WTC11 (cell line): ENCODE measurements at regions not wholly inside any gene's neighbourhood (a gene's known extent, or its start where the extent isn't known, plus 50 kb on each side); places are given as distances from the start of the nearest gene placed in this dataset.

Experiments
- ATAC-seq: fragments of 200-7000 bp; cut with Tn5 transposase; 2 replicates; pipeline ENCODE4 v1.10.0; 2021; ENCODE audit warnings: mild to moderate bottlenecking, moderate library complexity
- CTCF ChIA-PET: fragments of 300-600 bp; sonication (Branson Sonifier 250); formaldehyde crosslinking; loops from one replicate; lab custom pipeline; 2021; ENCODE audit warnings: antibody characterized with exemption; lab: Charles Lee
- POLR2A ChIA-PET: fragments of 350-600 bp; sonication (Branson Sonifier 250); formaldehyde crosslinking; loops from one replicate; lab custom pipeline; 2021; ENCODE audit warnings: antibody characterized with exemption; lab: Charles Lee
- DNase-seq: peaks from one replicate; pipeline ENCODE4 v3.0.0; 2021; ENCODE audit warnings: low spot score
- H3K27ac Mint-ChIP-seq: 2 replicates; pipeline ENCODE4 v1.8.0; 2021; ENCODE audit warnings: mixed read lengths
- H3K27me3 Mint-ChIP-seq: 2 replicates; pipeline ENCODE4 v1.8.0; 2021; ENCODE audit warnings: low read depth, mild to moderate bottlenecking, moderate library complexity, mixed read lengths
- H3K36me3 Mint-ChIP-seq: 2 replicates; pipeline ENCODE4 v1.8.0; 2021; ENCODE audit warnings: mixed read lengths
- H3K4me1 Mint-ChIP-seq: 2 replicates; pipeline ENCODE4 v1.8.0; 2022; ENCODE audit warnings: mixed read lengths
- H3K4me3 Mint-ChIP-seq: 2 replicates; pipeline ENCODE4 v1.8.0; 2021; ENCODE audit warnings: mild to moderate bottlenecking, moderate library complexity, mixed read lengths
- H3K9me3 Mint-ChIP-seq: 2 replicates; pipeline ENCODE4 v1.8.0; 2021; ENCODE audit warnings: mixed read lengths
- AR ChIP-seq: fragments of 250-450 bp; sonication (Bioruptor Pico); IDR thresholded peaks from 2 replicates; pipeline ENCODE4 v1.9.0; 2021; ENCODE audit warnings: mild to moderate bottlenecking
- ATF3 ChIP-seq: sonication (generic); formaldehyde crosslinking; conservative IDR thresholded peaks from 2 replicates; pipeline ENCODE4 v1.8.1; 2022; ENCODE audit warnings: mild to moderate bottlenecking, missing genetic modification reagents
- E2F1 ChIP-seq: sonication (generic); formaldehyde crosslinking; IDR thresholded peaks from 2 replicates; pipeline ENCODE4 v1.8.0; 2022; ENCODE audit warnings: mild to moderate bottlenecking, missing genetic modification reagents
- E2F5 ChIP-seq: sonication (generic); formaldehyde crosslinking; IDR thresholded peaks from 2 replicates; pipeline ENCODE4 v1.8.1; 2022; ENCODE audit warnings: mild to moderate bottlenecking, moderate library complexity, missing genetic modification reagents
- ELF4 ChIP-seq: sonication (generic); formaldehyde crosslinking; IDR thresholded peaks from 2 replicates; pipeline ENCODE4 v1.8.1; 2022; ENCODE audit warnings: low read depth, mild to moderate bottlenecking, moderate library complexity, missing genetic modification reagents
- ETV6 ChIP-seq: sonication (generic); formaldehyde crosslinking; IDR thresholded peaks from 2 replicates; pipeline ENCODE4 v1.8.1; 2022; ENCODE audit warnings: mild to moderate bottlenecking, missing genetic modification reagents
- FOXJ3 ChIP-seq: sonication (generic); formaldehyde crosslinking; IDR thresholded peaks from 2 replicates; pipeline ENCODE4 v1.9.0; 2021; ENCODE audit warnings: missing genetic modification reagents, mild to moderate bottlenecking, borderline replicate concordance
- FOXP1 ChIP-seq: sonication (generic); formaldehyde crosslinking; IDR thresholded peaks from 2 replicates; pipeline ENCODE4 v1.8.0; 2022; ENCODE audit warnings: missing genetic modification reagents, mild to moderate bottlenecking, moderate library complexity, borderline replicate concordance
- FOXP4 ChIP-seq: sonication (generic); formaldehyde crosslinking; IDR thresholded peaks from 2 replicates; pipeline ENCODE4 v1.8.0; 2022; ENCODE audit warnings: mild to moderate bottlenecking, missing genetic modification reagents
- GABPB1 ChIP-seq: sonication (generic); formaldehyde crosslinking; IDR thresholded peaks from 2 replicates; pipeline ENCODE4 v1.8.1; 2023; ENCODE audit warnings: mild to moderate bottlenecking, missing genetic modification reagents
- HMGXB4 ChIP-seq: sonication (generic); formaldehyde crosslinking; IDR thresholded peaks from 2 replicates; pipeline ENCODE4 v1.8.1; 2023; ENCODE audit warnings: mild to moderate bottlenecking, moderate library complexity, missing genetic modification reagents
- MXD4 ChIP-seq: fragments of 250-450 bp; sonication (Bioruptor Pico); IDR thresholded peaks from 2 replicates; pipeline ENCODE4 v1.8.0; 2021; ENCODE audit warnings: mild to moderate bottlenecking, moderate library complexity, borderline replicate concordance
- MYBL2 ChIP-seq: sonication (generic); formaldehyde crosslinking; IDR thresholded peaks from 2 replicates; pipeline ENCODE4 v1.8.1; 2023; ENCODE audit warnings: mild to moderate bottlenecking, moderate library complexity, missing genetic modification reagents
- NR1H2 ChIP-seq: sonication (generic); formaldehyde crosslinking; IDR thresholded peaks from 2 replicates; pipeline ENCODE4 v1.9.0; 2021; ENCODE audit warnings: mild to moderate bottlenecking, moderate library complexity, missing genetic modification reagents
- RORB ChIP-seq: fragments of 250-450 bp; sonication (Bioruptor Pico); IDR thresholded peaks from 2 replicates; pipeline ENCODE4 v1.9.0; 2021; ENCODE audit warnings: mild to moderate bottlenecking
- SMAD4 ChIP-seq: sonication (generic); formaldehyde crosslinking; IDR thresholded peaks from 2 replicates; pipeline ENCODE4 v1.8.0; 2022; ENCODE audit warnings: mild to moderate bottlenecking, missing genetic modification reagents
- TCF7 ChIP-seq: sonication (generic); formaldehyde crosslinking; IDR thresholded peaks from 2 replicates; pipeline ENCODE4 v1.8.0; 2022; ENCODE audit warnings: mild to moderate bottlenecking, low read depth, missing genetic modification reagents, moderate library complexity
- TP53 ChIP-seq: sonication (generic); formaldehyde crosslinking; IDR thresholded peaks from 2 replicates; pipeline ENCODE4 v1.8.1; 2023; ENCODE audit warnings: mild to moderate bottlenecking, missing genetic modification reagents
- USF1 ChIP-seq: sonication (generic); formaldehyde crosslinking; IDR thresholded peaks from 2 replicates; pipeline ENCODE4 v1.8.0; 2022; ENCODE audit warnings: mild to moderate bottlenecking, missing genetic modification reagents
- ZBTB43 ChIP-seq: sonication (generic); formaldehyde crosslinking; IDR thresholded peaks from 2 replicates; pipeline ENCODE4 v1.8.1; 2023; ENCODE audit warnings: mild to moderate bottlenecking, missing genetic modification reagents
- ZMAT4 ChIP-seq: fragments of 250-450 bp; sonication (Bioruptor Pico); IDR thresholded peaks from 2 replicates; pipeline ENCODE4 v1.9.0; 2021; ENCODE audit warnings: mild to moderate bottlenecking
- ZNF232 ChIP-seq: sonication (generic); formaldehyde crosslinking; IDR thresholded peaks from 2 replicates; pipeline ENCODE4 v1.8.0; 2022; ENCODE audit warnings: mild to moderate bottlenecking, missing genetic modification reagents
- ZNF423 ChIP-seq: fragments of 250-450 bp; sonication (Bioruptor Pico); IDR thresholded peaks from 2 replicates; pipeline ENCODE4 v2.1.2; 2022; ENCODE audit warnings: mild to moderate bottlenecking, moderate library complexity

GRCh38 chr16:6961704-6962103 lies 370.9 kb upstream of the RBFOX1 start (continued):
- no peak for TF ChIP-seq NR1H2

GRCh38 chr16:6958184-6958583 lies 374.5 kb upstream of the RBFOX1 start:
- H3K36me3 Mint-ChIP-seq = peaks cover 75% of the 10 kb centered on the region
- POLR2A ChIA-PET = no interaction called here
- ATAC-seq (no peak), DNase-seq (no peak)
- H3K27me3 Mint-ChIP-seq = peaks cover 11% of the 10 kb centered on the region
- H3K4me1 Mint-ChIP-seq = no peaks in the 10 kb centered on the region
- TF ChIP-seq SMAD4 (no peak), E2F1 (CRISPR knock-in tag) (no peak), USF1 (no peak), ZBTB43 (no peak), ZNF423 (no peak), TCF7 (CRISPR knock-in tag) (no peak), MYBL2 (CRISPR knock-in tag) (no peak), E2F5 (CRISPR knock-in tag) (no peak), FOXP1 (CRISPR knock-in tag) (no peak), MXD4 (CRISPR knock-in tag) (no peak), ETV6 (CRISPR knock-in tag) (no peak), FOXP4 (CRISPR knock-in tag) (no peak), ZNF232 (CRISPR knock-in tag) (no peak)
- H3K4me3 Mint-ChIP-seq = no peak overlapping the region
- CTCF ChIA-PET = no interaction called here
- no peak overlapping the region for H3K27ac Mint-ChIP-seq
- H3K9me3 Mint-ChIP-seq = peaks cover 82% of the 10 kb centered on the region

GRCh38 chr16:6957681-6958080 lies 375.0 kb upstream of the RBFOX1 start:
- CTCF ChIA-PET = no interaction called here
- ATAC-seq (no peak), DNase-seq (no peak)
- Mint-ChIP-seq H3K4me3 (no peak overlapping the region), H3K4me1 (no peaks in the 10 kb centered on the region), H3K36me3 (peaks cover 73% of the 10 kb centered on the region), H3K27me3 (peaks cover 11% of the 10 kb centered on the region), H3K27ac (no peak overlapping the region), H3K9me3 (peaks cover 80% of the 10 kb centered on the region)
- POLR2A ChIA-PET = no interaction called here
- TF ChIP-seq AR (no peak), TP53 (CRISPR knock-in tag) (no peak), HMGXB4 (CRISPR knock-in tag) (no peak), RORB (no peak), ATF3 (CRISPR knock-in tag) (no peak), ELF4 (CRISPR knock-in tag) (no peak), ZMAT4 (CRISPR knock-in tag) (no peak), FOXJ3 (CRISPR knock-in tag) (no peak), GABPB1 (CRISPR knock-in tag) (no peak)
